ENCODE measurements at regions not wholly inside any gene's neighbourhood (a gene's known extent, or its start where the extent isn't known, plus 50 kb on each side); places are given as distances from the start of the nearest gene placed in this dataset.
A peak's percentile ranks its signal among the peaks of the same experiment; 100 is the strongest.
"Not testable (repeated sequence)": the region's sequence is repeated elsewhere in the genome, so short reads cannot be mapped to it uniquely, and the experiment has no call there.

GRCh38 chr2:226176283-226176984 is 623.2 kb downstream of the IRS1 start:
- FAIRE-seq (no peak), DNase-seq (ENCODE audit: low spot score) (no peak)

GRCh38 chr2:226174390-226174789 is 625.2 kb downstream of the IRS1 start:
- FAIRE-seq (no peak), DNase-seq (ENCODE audit: low spot score) (no peak)

DNA sequence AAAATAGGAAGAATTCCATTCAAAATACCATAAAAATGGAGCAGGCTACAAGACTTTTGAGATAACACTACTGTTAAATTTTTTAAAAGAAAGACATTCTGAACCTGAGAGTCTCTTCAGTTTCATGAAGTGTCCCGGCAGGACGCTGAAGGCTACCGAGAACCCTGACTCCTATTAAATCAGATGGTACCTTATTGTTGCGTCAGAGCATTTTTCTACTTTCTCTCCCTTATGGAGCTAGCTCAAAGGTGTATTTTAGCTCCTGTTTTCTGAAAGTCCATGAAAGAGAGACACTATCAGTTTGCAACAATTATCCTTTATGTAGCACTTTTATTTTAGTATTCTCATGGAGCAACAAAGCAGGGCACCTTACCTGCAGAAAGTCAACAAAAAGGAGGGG is 626.7 kb downstream of the IRS1 start:
- no peak for FAIRE-seq
- no peak for DNase-seq (ENCODE audit: low spot score)

DNA sequence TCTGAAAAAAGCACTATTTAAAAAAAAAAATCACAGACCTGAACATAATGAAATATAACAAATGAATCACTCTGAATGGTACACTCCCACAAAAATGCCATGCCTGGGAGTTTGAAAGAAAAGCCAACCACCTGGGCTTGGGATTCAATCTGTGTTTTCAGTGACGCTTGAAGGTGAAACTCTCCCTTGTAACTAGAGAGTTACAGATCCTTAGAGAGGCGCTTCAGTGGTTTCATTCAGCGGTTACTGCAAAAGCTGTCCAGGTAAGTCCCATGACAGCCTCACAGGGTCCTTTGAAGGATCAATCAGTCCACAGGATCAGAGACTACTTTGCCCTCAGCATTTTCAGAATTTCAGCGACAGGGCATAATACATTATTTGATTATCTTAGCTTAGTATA is 627.3 kb downstream of the IRS1 start:
- DNase-seq (ENCODE audit: low spot score), result no peak
- no peak for FAIRE-seq

DNA sequence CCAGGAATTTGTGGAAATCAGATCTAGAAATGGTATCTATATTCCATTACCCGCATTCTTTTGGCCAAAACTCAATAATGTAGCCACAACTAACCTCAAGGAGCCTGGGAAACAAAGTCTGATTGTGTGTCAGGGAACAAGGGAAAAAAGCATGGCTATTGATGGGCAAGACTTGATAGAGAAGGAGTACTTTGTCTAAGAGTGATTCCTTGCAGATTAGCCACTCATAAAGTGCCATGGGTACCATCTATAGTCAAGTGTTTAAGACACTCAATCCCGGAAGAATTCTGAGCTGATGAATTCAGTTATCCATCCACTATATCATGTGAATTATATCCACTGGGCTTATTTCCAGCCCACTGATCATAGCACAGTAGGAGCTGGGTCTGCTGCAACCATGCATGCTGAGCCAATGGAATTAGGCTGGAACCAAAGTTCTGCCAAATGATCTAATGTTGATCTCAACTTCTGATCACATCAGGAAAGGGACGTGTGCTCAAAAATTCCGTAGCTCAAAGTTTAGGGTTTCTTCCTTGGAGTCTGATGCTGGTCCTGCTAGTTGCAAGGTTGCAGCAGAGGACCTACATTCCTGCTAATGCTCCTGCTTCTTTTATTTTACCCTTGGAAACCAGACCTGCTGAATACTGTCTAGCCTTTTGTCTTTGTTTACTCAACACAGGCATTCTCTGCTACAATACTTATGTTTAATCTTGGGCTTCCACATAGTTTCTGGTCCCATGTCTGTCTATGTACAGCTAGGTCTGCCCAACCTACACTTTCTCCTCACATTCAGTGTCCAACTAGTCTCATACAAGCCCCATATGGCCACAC is 629.7 kb downstream of the IRS1 start:
- FAIRE-seq, result no peak

GRCh38 chr2:226168496-226169160 is 631.0 kb downstream of the IRS1 start:
- FAIRE-seq, result no peak
- DNase-seq (ENCODE audit: low spot score), result no peak

More for the DNA sequence above, 629.7 kb downstream of the IRS1 start:
- DNase-seq (ENCODE audit: low spot score), result no peak

- DNase-seq (ENCODE audit: low spot score), result no peak
- FAIRE-seq, result no peak
Observed at GRCh38 chr2:226164512-226164911, 635.1 kb downstream of the IRS1 start.

DNA sequence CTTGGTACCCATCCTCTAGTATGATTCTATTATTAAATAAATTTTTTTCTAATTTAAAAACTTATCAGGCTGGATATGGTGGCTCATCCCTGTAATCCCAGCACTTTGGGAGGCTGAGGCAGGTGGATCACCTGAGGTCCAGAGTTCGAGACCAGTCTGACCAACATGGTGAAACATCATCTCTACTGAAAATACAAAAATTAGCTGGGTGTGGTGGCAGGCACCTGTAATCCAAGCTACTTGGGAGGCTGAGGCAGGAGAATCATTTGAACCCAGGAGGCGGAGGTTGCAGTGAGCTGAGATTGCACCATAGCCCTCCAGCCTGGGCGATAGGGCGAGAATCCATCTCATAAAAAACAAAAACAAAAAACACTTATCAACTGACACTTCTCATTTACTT is 639.0 kb downstream of the IRS1 start:
- not testable (repeated sequence) for DNase-seq (ENCODE audit: low spot score); FAIRE-seq

- DNase-seq (ENCODE audit: low spot score) (no peak), FAIRE-seq (no peak)
Observed at GRCh38 chr2:226159875-226160479, 639.6 kb downstream of the IRS1 start.

DNA sequence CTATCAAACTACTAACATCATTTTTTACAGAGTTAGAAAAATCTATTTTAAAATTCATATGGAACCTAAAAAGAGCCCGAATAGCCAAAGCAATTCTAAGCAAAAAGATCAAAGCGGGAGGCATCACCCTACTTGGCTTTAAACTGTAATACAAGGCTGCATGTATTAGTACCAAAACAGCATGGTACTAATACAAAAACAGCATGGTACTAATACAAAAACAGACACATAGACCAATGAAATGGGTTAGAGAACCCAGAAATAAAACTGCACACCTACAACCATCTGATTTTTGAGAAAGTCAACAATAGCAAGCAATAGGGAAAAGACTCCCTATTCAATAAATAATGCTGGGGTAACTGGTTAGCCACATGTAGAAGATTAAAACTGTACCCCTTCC is 640.7 kb downstream of the IRS1 start:
- FAIRE-seq (no peak), DNase-seq (ENCODE audit: low spot score) (no peak)

DNA sequence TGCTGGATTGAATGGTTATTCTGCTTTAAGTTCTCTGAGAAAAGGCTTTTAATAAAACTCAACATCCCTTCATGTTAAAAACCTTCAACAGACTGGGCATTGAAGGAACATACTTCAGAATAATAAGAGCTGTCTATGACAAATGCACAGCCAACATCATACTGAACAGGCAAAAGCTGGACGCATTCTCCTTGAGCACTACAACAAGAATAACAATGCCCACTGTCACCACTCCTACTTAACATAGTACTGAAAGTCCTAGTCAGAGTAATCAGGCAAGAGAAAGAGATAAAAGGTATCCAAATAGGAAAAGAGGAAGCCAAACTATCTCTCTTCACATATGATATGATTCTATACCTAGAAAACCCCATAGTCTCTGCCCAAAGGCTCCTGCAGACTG is 641.4 kb downstream of the IRS1 start:
- FAIRE-seq (no peak), DNase-seq (ENCODE audit: low spot score) (no peak)

DNA sequence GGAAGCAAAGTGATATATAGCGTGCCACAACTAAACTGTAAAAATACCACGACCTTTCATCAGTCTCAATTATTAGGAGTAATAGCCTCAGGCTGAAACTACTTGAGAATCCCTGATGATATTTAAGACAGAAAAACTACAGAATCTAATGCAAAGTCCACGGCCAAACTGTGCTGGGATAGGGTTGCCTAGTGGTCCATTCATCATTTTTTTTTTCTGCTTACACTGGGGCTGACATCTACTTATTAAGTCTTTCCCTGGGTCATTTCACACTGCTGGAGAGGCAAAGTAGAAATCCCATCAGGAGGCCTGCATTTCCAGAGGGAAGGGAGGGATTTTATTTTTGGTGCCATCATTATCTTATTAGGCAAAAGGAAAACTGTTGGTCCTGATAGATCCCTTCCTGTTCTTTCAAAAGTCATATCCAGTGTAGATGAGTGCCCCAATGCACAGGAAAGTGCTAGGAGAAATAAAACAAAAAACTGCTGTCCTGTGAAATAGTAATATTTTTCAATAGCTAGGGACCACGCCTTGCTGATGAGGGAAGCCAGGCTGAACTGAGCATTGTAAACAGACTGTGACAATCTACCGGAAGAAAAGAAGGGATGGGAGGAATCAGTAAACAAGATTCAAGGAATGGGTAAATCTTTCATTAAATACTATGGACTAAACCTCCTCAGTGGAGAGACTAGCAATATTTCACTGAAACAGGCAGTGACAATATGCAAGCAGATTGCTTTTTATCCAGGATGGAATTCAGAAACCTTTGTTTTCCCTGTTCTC is 644.3 kb downstream of the IRS1 start:
- DNase-seq (ENCODE audit: low spot score) (no peak), FAIRE-seq (no peak)

- FAIRE-seq, result no peak
- no peak for DNase-seq (ENCODE audit: low spot score)
Observed at GRCh38 chr2:226154610-226155009, 645.0 kb downstream of the IRS1 start.

DNA sequence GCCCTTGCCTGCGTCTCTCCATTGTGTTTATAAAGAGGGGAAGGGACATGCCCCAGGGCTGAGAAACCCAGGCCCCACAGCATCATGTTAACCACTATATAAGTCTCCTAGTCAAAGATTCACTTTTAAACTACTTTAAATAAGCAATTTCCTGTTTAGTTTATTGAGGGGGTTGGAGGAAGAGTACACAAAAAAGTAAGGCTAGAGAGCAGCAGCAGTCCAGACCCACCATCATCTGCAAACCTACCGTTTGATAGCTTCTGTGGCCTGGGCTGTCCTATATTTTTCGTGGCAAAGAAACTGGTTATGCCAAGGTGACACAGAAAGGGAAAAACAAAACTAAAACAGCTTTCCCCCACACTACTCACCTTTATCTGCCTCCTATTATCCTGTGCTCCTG is 646.1 kb downstream of the IRS1 start:
- DNase-seq (ENCODE audit: low spot score) (no peak), FAIRE-seq (no peak)

- no peak for FAIRE-seq
- DNase-seq (ENCODE audit: low spot score), result no peak
Observed at GRCh38 chr2:226151157-226151556, 648.5 kb downstream of the IRS1 start.

DNA sequence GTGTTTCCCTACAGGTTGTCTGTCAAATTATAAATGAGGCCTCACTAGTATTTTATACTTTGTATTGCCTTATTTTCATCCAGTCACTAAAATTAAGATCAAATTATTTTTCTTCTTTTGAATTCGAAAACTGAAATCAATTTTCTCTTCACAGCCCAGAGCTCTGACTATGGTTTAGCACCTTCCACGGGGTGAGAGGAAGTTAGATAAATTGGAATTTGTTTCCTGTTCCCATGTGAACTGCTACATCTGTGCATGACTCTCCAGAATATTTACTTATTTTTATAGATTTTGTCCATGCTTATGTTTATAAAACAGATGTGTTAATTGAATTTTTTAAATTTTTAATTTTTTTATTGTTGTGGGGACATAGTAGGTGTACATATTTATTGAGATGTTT is 656.5 kb downstream of the IRS1 start:
- FAIRE-seq (no peak), DNase-seq (ENCODE audit: low spot score) (no peak)

- DNase-seq (ENCODE audit: low spot score) (no peak), FAIRE-seq (no peak)
Observed at GRCh38 chr2:226142463-226142862, 657.2 kb downstream of the IRS1 start.

- DNase-seq (ENCODE audit: low spot score), result no peak
- no peak for FAIRE-seq
Observed at GRCh38 chr2:226140594-226140993, 659.0 kb downstream of the IRS1 start.

DNA sequence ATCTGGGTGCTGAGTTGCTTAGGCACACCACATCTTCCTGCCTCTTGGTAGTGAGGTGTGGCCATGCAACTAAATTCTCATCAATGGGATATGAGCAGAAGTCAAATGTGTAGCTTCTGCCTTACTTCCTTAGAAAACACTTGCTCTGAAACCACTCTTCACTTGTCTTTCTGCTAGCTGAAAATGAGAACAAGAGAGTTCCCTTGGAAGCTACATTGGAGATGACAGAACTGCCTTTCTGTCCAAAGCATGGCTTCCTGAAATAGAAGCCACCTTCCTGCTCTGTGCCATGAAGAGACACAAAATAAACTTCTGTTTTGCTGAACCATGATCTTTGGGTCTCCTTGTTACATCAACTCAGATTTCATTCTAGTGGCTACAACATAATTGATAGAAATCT is 659.9 kb downstream of the IRS1 start:
- no peak for FAIRE-seq

GRCh38 chr2:226137201-226137811 is 662.3 kb downstream of the IRS1 start:
- FAIRE-seq, result peak; percentile 83
- DNase-seq (ENCODE audit: low spot score), result peak; percentile 65

More for the DNA sequence above, 659.9 kb downstream of the IRS1 start:
- no peak for DNase-seq (ENCODE audit: low spot score)

DNA sequence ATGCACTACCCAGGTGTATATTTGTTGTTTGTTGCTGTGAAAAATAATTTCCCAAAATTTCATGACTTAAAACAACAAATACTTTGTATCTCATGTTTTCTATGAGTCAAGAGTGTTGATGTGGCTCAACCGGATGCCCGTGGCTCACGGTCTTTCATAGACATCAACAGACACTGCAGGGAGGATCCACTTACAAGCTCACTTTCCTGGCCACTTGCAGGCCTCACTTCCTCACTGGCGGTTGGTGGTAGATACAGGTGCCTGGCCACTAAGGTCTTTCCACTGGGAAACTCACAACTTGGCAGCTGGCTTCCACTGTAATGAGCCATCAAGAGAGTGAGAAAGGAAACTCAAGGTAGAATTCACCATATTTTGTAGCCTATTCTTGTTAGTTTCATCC is 662.9 kb downstream of the IRS1 start:
- DNase-seq (ENCODE audit: low spot score) (peak; percentile 42), FAIRE-seq (no peak)
